Retinal pigment epithelial cell (primary cell): ENCODE measurements at regions not wholly inside any gene's neighbourhood (a gene's known extent, or its start where the extent isn't known, plus 50 kb on each side); places are given as distances from the start of the nearest gene placed in this dataset.

ENCODE experiments used
- DNase-seq: peaks from one replicate; pipeline ENCODE4 v3.0.0-alpha.2; 2010; ENCODE audit warnings: low read depth
- H3K4me3 ChIP-seq: 2 replicates; pipeline ENCODE4 v1.5.1; 2011; ENCODE audit warnings: mild to moderate bottlenecking, low read length, control low read depth, moderate library complexity
- TF ChIP-seq, protein P1 (sequence below): conservative IDR thresholded peaks from 2 replicates; pipeline ENCODE4 v1.5.1; 2011; ENCODE audit warnings: low read depth, low read length, control low read depth, inconsistent platforms

DNA sequence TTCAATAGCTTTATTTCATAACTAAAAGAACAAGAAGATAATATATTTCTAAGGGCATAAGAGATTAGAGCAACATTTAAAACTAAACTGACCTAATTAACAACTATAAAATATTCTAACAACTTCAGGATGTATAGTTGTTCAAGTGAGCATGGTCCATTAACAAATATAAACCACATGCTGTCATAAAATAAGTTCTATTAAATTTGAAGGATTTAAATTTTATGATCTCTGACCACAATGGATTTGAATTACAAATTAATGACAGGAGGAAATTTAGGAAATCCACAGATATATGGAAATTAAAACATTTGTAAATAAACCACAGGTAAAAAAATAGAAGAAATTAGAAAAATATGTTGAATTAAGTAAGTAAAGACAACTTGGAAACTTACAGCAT is 196.5 kb upstream of the PCDH20 start:
- no peak overlapping the region for H3K4me3 ChIP-seq
- DNase-seq = no peak
- TF ChIP-seq, protein P1, sequence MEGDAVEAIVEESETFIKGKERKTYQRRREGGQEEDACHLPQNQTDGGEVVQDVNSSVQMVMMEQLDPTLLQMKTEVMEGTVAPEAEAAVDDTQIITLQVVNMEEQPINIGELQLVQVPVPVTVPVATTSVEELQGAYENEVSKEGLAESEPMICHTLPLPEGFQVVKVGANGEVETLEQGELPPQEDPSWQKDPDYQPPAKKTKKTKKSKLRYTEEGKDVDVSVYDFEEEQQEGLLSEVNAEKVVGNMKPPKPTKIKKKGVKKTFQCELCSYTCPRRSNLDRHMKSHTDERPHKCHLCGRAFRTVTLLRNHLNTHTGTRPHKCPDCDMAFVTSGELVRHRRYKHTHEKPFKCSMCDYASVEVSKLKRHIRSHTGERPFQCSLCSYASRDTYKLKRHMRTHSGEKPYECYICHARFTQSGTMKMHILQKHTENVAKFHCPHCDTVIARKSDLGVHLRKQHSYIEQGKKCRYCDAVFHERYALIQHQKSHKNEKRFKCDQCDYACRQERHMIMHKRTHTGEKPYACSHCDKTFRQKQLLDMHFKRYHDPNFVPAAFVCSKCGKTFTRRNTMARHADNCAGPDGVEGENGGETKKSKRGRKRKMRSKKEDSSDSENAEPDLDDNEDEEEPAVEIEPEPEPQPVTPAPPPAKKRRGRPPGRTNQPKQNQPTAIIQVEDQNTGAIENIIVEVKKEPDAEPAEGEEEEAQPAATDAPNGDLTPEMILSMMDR = no peak

DNA sequence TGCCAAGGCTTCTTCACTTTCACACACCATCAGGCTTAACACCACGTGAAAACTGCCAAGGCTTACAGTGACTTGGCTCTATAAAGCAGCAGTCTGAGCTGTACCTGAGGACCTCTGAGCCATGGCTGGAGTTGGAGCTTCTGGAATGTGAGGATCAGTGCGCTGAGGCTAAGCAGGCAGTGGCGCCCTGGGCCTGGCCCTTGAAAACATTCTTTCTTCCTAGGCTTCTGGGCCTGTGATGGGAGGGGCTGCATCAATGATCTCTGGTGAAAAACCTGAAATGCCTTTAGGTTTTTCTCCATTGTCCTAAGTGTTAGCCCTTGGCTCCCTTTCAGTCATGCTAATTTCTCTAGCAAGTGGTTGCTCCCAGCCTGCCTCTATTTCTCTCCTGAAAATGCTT is 192.5 kb upstream of the PCDH20 start:
- no peak for DNase-seq
- TF ChIP-seq, protein P1 = no peak
- no peak overlapping the region for H3K4me3 ChIP-seq

DNA sequence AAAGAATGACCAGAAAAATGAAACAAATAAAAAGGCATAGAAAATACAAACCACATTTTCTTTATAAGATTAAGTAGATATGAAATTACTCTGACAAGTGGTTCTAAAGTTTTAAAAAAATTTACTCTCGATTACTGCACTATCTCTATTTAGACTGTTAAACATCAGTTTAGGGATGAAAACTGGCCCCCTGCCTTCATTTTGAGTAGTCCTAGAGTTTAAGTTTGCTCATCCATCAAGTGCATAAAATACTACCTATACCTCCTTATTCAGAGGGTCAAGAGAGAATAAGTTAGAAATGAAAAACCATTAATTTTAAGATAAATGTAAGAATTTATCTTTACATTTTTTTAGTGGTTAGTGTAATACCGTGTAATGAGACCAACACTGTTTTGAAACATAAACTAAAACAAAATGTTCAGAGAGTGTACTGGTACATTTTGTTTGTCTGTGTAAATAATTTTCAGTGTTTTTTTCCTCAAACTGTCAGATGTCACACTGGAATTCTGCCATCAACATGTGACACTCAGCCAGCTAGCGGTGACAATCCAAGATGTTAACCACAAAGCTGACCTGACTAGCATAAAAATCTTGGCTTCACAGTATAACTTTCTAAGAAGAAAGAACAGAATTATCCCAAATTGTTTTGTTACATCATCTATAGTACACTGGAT is 184.8 kb upstream of the PCDH20 start:
- TF ChIP-seq, protein P1 = no peak
- no peak overlapping the region for H3K4me3 ChIP-seq
- no peak for DNase-seq

DNA sequence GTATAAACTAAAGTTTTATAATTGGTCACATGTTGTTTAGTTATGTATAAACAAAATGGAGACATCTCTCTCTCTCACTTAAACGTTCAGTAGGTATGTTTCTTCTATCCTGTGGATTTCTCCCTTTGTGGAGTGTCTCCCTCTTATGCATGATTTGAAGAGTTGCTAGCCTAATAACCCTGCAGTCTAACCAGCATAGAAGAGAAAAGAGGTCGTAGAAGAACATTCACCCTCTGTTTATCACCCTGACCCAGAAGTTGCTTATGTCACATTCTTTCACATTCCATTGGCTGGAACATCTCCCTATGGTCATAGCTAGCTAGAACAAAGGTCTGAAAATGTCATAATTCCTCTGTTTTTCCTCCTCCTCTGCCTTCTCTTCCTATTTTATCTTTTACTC is 176.8 kb upstream of the PCDH20 start:
- H3K4me3 ChIP-seq = no peak overlapping the region
- TF ChIP-seq, protein P1 = no peak
- DNase-seq = no peak

DNA sequence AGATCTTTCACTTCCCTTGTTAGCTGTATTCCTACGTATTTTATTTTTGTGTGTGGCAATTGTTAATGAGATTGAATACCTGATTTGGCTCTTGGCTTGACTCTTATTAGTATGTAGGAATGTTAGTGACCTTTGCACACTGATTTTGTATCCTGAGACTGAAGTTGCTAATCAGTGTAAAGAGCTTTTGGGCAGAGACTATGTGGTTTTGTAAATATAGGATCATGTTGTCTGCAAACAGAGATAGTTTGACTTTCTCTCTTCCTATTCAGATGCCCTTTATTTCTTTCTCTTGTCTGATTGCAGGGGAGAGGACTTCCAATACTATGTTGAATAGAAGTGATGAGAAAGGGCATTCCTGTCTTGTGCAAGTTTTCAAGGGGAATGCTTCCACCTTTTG is 160.3 kb upstream of the PCDH20 start:
- DNase-seq = no peak
- TF ChIP-seq, protein P1 = no peak
- H3K4me3 ChIP-seq = no peak overlapping the region

DNA sequence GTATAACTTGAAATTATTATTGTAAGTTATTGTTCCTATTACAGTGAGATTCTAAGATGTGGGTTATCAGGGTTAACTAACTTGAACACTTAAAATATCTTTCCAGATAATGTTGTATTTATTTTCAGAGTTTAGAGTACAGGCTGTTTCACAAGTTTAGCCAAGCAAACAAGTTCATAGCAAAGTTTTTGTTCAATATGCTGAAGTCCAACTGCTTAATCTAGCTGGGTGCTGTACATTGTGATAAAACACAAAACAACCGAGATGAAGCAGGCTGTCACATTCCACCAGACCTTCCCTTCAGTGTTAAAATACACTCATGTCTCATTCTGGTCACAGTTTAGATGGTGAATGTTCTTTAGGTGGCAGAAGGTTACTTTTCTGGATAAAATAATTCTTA is 148.0 kb upstream of the PCDH20 start:
- DNase-seq = no peak
- TF ChIP-seq, protein P1 = no peak
- no peak overlapping the region for H3K4me3 ChIP-seq

DNA sequence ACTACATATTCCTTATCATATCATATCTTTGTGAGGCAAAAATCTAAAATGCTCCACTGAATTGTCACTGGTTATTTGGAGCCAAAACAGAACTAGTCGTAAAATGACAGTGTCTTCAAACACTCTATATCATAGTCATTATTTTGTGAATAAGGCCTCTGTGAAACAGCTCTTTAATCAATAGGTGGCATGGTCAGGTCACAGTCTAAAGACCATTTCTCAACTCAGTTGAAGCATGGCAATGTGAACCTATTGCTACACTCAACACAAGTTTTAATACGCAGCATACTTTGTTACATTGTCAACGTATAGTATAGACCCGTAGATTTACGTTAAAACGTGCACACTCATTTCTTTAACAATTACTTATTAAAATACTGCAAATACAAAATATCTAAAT is 131.3 kb upstream of the PCDH20 start:
- TF ChIP-seq, protein P1 = no peak
- no peak overlapping the region for H3K4me3 ChIP-seq
- DNase-seq = no peak
